GM18507 (cell line): ENCODE measurements at regions not wholly inside any gene's neighbourhood (a gene's known extent, or its start where the extent isn't known, plus 50 kb on each side); places are given as distances from the start of the nearest gene placed in this dataset.
"Not testable (repeated sequence)": the region's sequence is repeated elsewhere in the genome, so short reads cannot be mapped to it uniquely, and the experiment has no call there.

Source experiments
- DNase-seq: peaks from one replicate; pipeline ENCODE4 v3.0.0; 2011; ENCODE audit warnings: low read depth; ENCODE audit not compliant: insufficient read length; ENCODE audit errors: extremely low spot score
- FAIRE-seq: peaks from 2 replicates; lab custom pipeline; 2011; peaks lifted over from hg19 to GRCh38; lab: Jason Lieb, UNC

GRCh38 chr17:63071797-63072196 lies 105.8 kb downstream of the TANC2 start:
- FAIRE-seq: no peak
- no peak for DNase-seq

- DNase-seq: no peak
- FAIRE-seq: no peak
These were observed 109.9 kb downstream of the TANC2 start for GRCh38 chr17:63075969-63076368.

GRCh38 chr17:63078707-63079106 lies 112.7 kb downstream of the TANC2 start:
- DNase-seq (no peak), FAIRE-seq (no peak)

GRCh38 chr17:63082273-63082861 lies 116.3 kb downstream of the TANC2 start:
- no peak for FAIRE-seq

GRCh38 chr17:63082952-63083351 lies 116.9 kb downstream of the TANC2 start:
- DNase-seq (no peak), FAIRE-seq (no peak)

More at GRCh38 chr17:63082273-63082861, 116.3 kb downstream of the TANC2 start:
- DNase-seq: no peak

- FAIRE-seq: no peak
- no peak for DNase-seq
These were observed 120.6 kb downstream of the TANC2 start for GRCh38 chr17:63086483-63087185.

GRCh38 chr17:63090358-63091114 lies 124.5 kb downstream of the TANC2 start:
- not testable (repeated sequence) for DNase-seq, FAIRE-seq

GRCh38 chr17:63091909-63092308 lies 125.9 kb downstream of the TANC2 start:
- not testable (repeated sequence) for FAIRE-seq, DNase-seq

- no peak for DNase-seq
These were observed 128.6 kb downstream of the TANC2 start for GRCh38 chr17:63094631-63095030.

GRCh38 chr17:63095459-63095858 lies 129.4 kb downstream of the TANC2 start:
- no peak for DNase-seq
- FAIRE-seq: no peak

More at GRCh38 chr17:63094631-63095030, 128.6 kb downstream of the TANC2 start:
- no peak for FAIRE-seq

GRCh38 chr17:63095879-63096278 lies 129.8 kb downstream of the TANC2 start:
- DNase-seq (no peak), FAIRE-seq (no peak)

GRCh38 chr17:63096426-63096825 lies 130.4 kb downstream of the TANC2 start:
- DNase-seq (no peak), FAIRE-seq (no peak)

GRCh38 chr17:63099425-63099824 lies 133.4 kb downstream of the TANC2 start:
- DNase-seq (no peak), FAIRE-seq (no peak)

GRCh38 chr17:63102034-63102433 lies 136.0 kb downstream of the TANC2 start:
- FAIRE-seq (no peak), DNase-seq (no peak)

GRCh38 chr17:63106050-63106449 lies 140.0 kb downstream of the TANC2 start:
- DNase-seq: no peak
- no peak for FAIRE-seq

GRCh38 chr17:63109661-63110060 lies 143.6 kb downstream of the TANC2 start:
- FAIRE-seq (no peak), DNase-seq (no peak)

- no peak for FAIRE-seq
- no peak for DNase-seq
These were observed 147.1 kb downstream of the TANC2 start for GRCh38 chr17:63113167-63113566.

- no peak for DNase-seq
- FAIRE-seq: no peak
These were observed 150.2 kb downstream of the TANC2 start for GRCh38 chr17:63116228-63116627.

GRCh38 chr17:63116967-63117830 lies 151.2 kb downstream of the TANC2 start:
- FAIRE-seq (no peak), DNase-seq (no peak)

GRCh38 chr17:63120406-63120805 lies 154.4 kb downstream of the TANC2 start:
- DNase-seq (no peak), FAIRE-seq (no peak)
